ENCODE measurements at regions not wholly inside any gene's neighbourhood (a gene's known extent, or its start where the extent isn't known, plus 50 kb on each side); places are given as distances from the start of the nearest gene placed in this dataset.

DNA sequence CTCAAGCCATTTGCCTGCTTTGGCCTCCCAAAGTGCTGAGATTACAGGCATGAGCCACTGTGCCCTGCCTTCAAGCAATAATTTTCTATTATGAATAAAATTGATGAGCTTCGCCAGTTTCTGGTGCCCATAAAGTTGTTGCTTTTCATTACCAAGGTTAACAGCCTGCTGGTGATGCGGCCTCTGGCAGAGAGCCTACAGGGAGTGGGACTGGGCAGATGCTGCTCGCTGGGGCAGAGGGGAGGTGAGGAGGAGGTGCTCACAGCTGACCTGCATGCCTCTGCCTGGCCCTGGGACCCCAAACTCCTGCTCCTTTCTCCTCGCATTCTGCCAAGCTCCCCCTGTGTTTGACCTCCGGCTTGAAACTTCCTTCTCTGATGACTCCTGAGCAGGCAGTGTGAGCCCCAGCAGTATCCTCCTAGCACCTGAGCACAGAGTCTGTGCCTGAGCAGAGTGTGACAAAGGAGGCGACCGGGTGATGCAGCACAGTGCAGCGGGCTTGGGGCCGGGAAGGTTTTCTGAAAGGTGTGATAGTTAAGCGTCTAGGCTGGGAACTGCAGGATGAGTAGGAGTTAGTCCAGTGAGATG, 56.1 kb upstream of the B3GAT1 start:
- Histone ChIP-seq H3K4me2 (ENCODE audit: low read length) (no peak overlapping the region), H3K4me1 (ENCODE audit: low read length) (no peaks in the 10 kb centered on the region), H3K36me3 (replicated peaks; ENCODE audit: low read depth, low read length) (no peaks in the 10 kb centered on the region), H3K27me3 (ENCODE audit: low read depth, low read length) (no peaks in the 10 kb centered on the region), H3K4me3 (ENCODE audit: low read length) (no peak overlapping the region), H2AFZ (ENCODE audit: low read depth, low read length) (no peak overlapping the region), H3K27ac (ENCODE audit: low read length) (no peak overlapping the region), H3K9me3 (ENCODE audit: insufficient read depth, low read length) (no peaks in the 10 kb centered on the region), H4K20me1 (ENCODE audit: insufficient read depth, low read length) (no peaks in the 10 kb centered on the region), H3K9ac (ENCODE audit: low read length) (no peak overlapping the region), H3K79me2 (ENCODE audit: low read length) (no peaks in the 10 kb centered on the region)
- TF ChIP-seq EZH2phosphoT487 (IDR thresholded peaks at IDR 0.05; ENCODE audit: low read depth): no peak
- TF ChIP-seq, protein P1, sequence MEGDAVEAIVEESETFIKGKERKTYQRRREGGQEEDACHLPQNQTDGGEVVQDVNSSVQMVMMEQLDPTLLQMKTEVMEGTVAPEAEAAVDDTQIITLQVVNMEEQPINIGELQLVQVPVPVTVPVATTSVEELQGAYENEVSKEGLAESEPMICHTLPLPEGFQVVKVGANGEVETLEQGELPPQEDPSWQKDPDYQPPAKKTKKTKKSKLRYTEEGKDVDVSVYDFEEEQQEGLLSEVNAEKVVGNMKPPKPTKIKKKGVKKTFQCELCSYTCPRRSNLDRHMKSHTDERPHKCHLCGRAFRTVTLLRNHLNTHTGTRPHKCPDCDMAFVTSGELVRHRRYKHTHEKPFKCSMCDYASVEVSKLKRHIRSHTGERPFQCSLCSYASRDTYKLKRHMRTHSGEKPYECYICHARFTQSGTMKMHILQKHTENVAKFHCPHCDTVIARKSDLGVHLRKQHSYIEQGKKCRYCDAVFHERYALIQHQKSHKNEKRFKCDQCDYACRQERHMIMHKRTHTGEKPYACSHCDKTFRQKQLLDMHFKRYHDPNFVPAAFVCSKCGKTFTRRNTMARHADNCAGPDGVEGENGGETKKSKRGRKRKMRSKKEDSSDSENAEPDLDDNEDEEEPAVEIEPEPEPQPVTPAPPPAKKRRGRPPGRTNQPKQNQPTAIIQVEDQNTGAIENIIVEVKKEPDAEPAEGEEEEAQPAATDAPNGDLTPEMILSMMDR (IDR thresholded peaks at IDR 0.05; ENCODE audit: low read depth, low read length): no peak

DNA sequence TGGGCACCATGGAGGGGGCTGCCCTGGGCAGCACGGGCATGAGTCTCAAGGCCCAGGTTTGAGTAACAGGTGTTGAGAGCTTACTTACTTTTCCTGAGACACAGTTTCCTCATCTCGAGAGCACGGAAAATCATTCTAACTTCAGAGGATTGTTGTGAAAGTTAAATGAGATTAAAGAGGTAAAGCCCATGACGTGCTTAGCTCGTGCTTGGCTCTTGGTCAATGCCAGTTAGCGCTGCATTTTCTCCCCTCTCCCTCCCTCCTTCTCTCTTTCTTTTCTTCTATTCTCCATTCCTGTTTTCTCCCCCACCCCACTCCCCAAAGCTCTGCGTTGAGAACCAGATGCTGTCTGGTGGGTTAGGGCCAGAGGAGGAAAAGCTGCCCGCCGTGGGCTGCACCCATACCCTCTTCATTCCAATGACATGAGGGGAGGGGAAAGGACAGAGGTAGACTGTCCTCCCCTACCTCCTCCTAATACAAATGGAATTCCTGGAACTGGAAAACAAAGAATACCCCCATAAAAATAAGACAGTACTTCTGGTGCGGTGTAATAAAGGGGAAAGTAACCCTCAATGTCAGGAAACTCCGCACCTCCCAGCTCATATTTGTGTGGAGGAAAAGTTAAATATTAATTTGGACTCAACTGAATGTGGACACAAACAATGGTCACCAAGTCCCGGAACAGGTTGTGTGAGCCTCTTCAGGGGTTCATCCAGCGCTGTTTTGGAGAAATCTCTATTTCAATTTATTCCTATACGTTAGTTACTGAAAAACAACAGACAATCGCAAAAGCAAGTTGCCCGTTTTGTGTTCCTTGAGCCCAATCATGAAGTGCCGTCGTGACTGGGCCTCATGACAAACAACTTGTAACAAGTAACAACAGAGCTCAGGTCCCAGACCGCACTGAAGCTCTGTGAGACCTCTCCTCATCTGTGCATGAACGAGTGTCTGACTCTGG, 54.8 kb upstream of the B3GAT1 start:
- Histone ChIP-seq H2AFZ (ENCODE audit: low read depth, low read length) (no peak overlapping the region), H4K20me1 (ENCODE audit: insufficient read depth, low read length) (no peaks in the 10 kb centered on the region), H3K79me2 (ENCODE audit: low read length) (no peaks in the 10 kb centered on the region), H3K4me3 (ENCODE audit: low read length) (no peak overlapping the region), H3K4me1 (ENCODE audit: low read length) (no peaks in the 10 kb centered on the region), H3K9ac (ENCODE audit: low read length) (no peak overlapping the region), H3K27ac (ENCODE audit: low read length) (no peak overlapping the region), H3K4me2 (ENCODE audit: low read length) (no peak overlapping the region), H3K9me3 (ENCODE audit: insufficient read depth, low read length) (no peaks in the 10 kb centered on the region), H3K36me3 (replicated peaks; ENCODE audit: low read depth, low read length) (no peaks in the 10 kb centered on the region), H3K27me3 (ENCODE audit: low read depth, low read length) (no peaks in the 10 kb centered on the region)
- TF ChIP-seq, protein P1 (IDR thresholded peaks at IDR 0.05; ENCODE audit: low read depth, low read length): no peak
- TF ChIP-seq EZH2phosphoT487 (IDR thresholded peaks at IDR 0.05; ENCODE audit: low read depth): no peak

DNA sequence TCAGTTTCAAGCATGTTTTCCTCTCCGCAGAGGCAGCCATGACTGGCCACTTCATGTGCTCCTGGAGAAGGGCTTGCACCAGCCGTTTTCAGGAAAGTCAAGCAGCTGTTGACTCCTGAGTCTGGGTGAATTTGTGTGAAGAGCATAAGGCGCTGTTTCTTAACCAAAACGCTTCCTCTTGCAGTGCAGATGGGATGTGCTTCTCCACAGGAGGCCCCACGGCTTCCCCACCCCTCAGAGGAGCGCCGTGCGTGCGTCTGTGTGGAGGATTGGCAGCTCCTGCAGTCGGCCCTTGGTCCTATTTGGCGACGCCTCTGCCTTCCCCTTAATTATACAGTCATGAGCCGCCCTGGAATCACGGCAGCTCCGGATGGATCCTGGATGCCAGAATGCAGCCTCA, 54.1 kb upstream of the B3GAT1 start:
- Histone ChIP-seq H3K4me3 (ENCODE audit: low read length) (no peak overlapping the region), H3K9ac (ENCODE audit: low read length) (no peak overlapping the region), H3K79me2 (ENCODE audit: low read length) (no peaks in the 10 kb centered on the region), H3K4me2 (ENCODE audit: low read length) (no peak overlapping the region), H3K9me3 (ENCODE audit: insufficient read depth, low read length) (no peaks in the 10 kb centered on the region), H2AFZ (ENCODE audit: low read depth, low read length) (no peak overlapping the region), H4K20me1 (ENCODE audit: insufficient read depth, low read length) (no peaks in the 10 kb centered on the region), H3K27me3 (ENCODE audit: low read depth, low read length) (no peaks in the 10 kb centered on the region), H3K36me3 (replicated peaks; ENCODE audit: low read depth, low read length) (no peaks in the 10 kb centered on the region), H3K4me1 (ENCODE audit: low read length) (no peaks in the 10 kb centered on the region), H3K27ac (ENCODE audit: low read length) (no peak overlapping the region)
- no peak for TF ChIP-seq EZH2phosphoT487 (IDR thresholded peaks at IDR 0.05; ENCODE audit: low read depth)
- TF ChIP-seq, protein P1 (IDR thresholded peaks at IDR 0.05; ENCODE audit: low read depth, low read length): no peak

DNA sequence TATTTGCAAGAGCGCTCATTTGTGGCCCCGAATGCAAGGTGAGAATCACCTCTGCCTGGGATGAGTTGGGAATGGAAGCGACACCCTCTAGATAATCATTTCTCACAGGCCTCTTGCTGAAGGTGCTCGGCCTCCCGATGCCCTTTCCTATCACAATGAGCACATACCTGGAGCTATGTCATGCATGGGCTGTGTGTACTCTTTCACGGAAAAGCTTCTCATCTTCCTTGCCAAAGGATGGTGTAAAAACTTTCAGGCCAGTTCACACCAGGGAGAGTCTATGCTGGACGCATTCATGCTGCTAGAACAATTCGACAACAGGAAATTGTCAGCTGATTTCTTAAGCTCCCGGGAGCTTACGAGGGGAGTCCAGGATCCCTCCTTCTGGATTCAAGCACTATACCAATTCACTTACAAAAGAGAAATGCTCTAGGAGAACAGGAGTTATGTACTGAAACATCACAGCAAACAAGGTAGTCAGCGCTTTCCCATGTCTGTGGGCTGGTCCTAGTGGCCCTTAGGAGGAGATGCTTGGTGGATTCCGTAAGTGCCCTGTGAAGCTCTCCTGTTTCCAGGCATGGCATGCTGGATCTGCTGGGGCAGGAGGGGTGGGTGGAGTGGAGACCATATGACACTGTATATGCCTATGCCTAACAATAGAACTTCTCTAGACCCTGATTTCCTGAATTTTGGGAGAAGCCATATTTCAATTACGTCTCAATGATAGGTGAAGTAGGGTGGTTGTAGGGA, 53.1 kb upstream of the B3GAT1 start:
- H3K4me3 ChIP-seq (ENCODE audit: low read length): no peak overlapping the region
- no peaks in the 10 kb centered on the region for H3K4me1 ChIP-seq (ENCODE audit: low read length)
- no peaks in the 10 kb centered on the region for H3K27me3 ChIP-seq (ENCODE audit: low read depth, low read length)
- no peaks in the 10 kb centered on the region for H4K20me1 ChIP-seq (ENCODE audit: insufficient read depth, low read length)
- H3K4me2 ChIP-seq (ENCODE audit: low read length): no peak overlapping the region
- H3K79me2 ChIP-seq (ENCODE audit: low read length): no peaks in the 10 kb centered on the region
- H3K36me3 ChIP-seq (replicated peaks; ENCODE audit: low read depth, low read length): no peaks in the 10 kb centered on the region
- H3K9ac ChIP-seq (ENCODE audit: low read length): no peak overlapping the region
- H3K9me3 ChIP-seq (ENCODE audit: insufficient read depth, low read length): no peaks in the 10 kb centered on the region
- H2AFZ ChIP-seq (ENCODE audit: low read depth, low read length): no peak overlapping the region
- H3K27ac ChIP-seq (ENCODE audit: low read length): no peak overlapping the region
- TF ChIP-seq, protein P1 (IDR thresholded peaks at IDR 0.05; ENCODE audit: low read depth, low read length): no peak
- TF ChIP-seq EZH2phosphoT487 (IDR thresholded peaks at IDR 0.05; ENCODE audit: low read depth): no peak
